ENCODE measurements at regions not wholly inside any gene's neighbourhood (a gene's known extent, or its start where the extent isn't known, plus 50 kb on each side); places are given as distances from the start of the nearest gene placed in this dataset.

DNA sequence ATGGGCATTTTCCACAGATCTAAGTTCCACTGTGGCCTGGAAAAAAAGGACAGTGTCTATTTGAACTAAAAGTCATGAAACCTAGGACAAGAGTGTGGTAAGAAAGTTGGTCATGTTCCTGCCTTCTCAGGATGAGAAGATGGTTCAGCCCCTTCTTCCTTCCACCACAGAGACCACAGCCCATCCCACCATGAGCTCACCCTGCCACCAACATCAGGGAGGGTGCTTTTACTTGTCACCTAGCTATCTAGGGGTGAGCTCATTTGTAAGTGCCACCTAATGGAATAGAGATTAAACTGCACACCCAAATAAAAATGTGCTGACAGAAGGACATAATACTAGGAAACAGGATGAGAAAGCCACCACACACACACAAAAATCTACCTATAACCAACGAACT lies 235.9 kb downstream of the SPIN4 start (continued):
- TF ChIP-seq, protein P1, sequence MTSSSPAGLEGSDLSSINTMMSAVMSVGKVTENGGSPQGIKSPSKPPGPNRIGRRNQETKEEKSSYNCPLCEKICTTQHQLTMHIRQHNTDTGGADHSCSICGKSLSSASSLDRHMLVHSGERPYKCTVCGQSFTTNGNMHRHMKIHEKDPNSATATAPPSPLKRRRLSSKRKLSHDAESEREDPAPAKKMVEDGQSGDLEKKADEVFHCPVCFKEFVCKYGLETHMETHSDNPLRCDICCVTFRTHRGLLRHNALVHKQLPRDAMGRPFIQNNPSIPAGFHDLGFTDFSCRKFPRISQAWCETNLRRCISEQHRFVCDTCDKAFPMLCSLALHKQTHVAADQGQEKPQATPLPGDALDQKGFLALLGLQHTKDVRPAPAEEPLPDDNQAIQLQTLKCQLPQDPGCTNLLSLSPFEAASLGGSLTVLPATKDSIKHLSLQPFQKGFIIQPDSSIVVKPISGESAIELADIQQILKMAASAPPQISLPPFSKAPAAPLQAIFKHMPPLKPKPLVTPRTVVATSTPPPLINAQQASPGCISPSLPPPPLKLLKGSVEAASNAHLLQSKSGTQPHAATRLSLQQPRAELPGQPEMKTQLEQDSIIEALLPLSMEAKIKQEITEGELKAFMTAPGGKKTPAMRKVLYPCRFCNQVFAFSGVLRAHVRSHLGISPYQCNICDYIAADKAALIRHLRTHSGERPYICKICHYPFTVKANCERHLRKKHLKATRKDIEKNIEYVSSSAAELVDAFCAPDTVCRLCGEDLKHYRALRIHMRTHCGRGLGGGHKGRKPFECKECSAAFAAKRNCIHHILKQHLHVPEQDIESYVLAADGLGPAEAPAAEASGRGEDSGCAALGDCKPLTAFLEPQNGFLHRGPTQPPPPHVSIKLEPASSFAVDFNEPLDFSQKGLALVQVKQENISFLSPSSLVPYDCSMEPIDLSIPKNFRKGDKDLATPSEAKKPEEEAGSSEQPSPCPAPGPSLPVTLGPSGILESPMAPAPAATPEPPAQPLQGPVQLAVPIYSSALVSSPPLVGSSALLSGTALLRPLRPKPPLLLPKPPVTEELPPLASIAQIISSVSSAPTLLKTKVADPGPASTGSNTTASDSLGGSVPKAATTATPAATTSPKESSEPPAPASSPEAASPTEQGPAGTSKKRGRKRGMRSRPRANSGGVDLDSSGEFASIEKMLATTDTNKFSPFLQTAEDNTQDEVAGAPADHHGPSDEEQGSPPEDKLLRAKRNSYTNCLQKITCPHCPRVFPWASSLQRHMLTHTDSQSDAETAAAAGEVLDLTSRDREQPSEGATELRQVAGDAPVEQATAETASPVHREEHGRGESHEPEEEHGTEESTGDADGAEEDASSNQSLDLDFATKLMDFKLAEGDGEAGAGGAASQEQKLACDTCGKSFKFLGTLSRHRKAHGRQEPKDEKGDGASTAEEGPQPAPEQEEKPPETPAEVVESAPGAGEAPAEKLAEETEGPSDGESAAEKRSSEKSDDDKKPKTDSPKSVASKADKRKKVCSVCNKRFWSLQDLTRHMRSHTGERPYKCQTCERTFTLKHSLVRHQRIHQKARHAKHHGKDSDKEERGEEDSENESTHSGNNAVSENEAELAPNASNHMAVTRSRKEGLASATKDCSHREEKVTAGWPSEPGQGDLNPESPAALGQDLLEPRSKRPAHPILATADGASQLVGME (CRISPR knock-in tag; IDR thresholded peaks at IDR 0.05), result no peak
- TF ChIP-seq TBL1XR1 (IDR thresholded peaks at IDR 0.05; ENCODE audit: low read length in 2 of 2), result no peak

DNA sequence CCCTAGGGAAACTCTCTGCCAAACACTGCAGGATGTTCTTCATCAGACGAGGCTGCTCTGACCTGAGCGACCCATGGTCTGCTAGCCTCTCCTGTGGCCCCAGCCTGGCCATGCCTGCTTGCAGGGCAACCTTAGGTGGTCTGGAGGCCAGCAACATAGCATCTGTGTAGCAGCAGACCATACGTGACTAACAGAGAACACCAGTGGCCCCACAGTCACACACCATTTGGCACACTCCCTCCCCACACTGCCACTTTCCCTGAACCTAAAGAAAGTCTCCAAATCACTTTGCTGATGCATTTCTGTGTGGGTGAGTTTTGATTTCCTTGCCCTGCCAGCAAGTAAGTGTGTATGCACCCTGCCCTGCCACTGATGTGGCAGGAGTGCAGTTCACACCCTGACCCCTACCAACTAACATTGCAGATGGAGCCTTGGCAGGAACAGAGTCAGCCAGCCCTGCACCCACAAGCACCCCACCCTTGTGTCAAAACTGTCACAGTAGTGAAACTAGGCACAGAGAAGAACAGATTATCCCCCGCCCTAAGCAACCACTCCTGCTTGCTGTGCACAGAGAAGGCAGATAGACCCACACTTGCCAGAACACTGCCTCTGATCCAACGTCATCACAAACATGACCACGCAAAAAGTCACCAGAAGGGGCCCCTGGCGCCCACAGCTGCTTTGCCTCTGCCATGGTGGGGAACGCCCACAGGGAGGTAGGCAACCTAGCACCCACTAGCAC lies 249.1 kb downstream of the SPIN4 start:
- H3K27me3 ChIP-seq (ENCODE audit: control insufficient read depth in 2 of 2, insufficient read depth in 2 of 2, low read length in 2 of 2), result no peaks in the 10 kb centered on the region
- H3K4me1 ChIP-seq (replicated peaks in 1 of 2; ENCODE audit: control insufficient read depth in 2 of 2, insufficient read depth in 2 of 2, low read length in 2 of 2), result no peaks in the 10 kb centered on the region
- in situ Hi-C loops (cut with MboI) (no loop called here), intact Hi-C loops (cut with micrococcal nuclease) (no loop called here)
- no peak overlapping the region for H3K4me2 ChIP-seq (ENCODE audit: insufficient read depth, low read length)
- H3K79me2 ChIP-seq (ENCODE audit: control insufficient read depth, insufficient read depth, low read length), result no peaks in the 10 kb centered on the region
- H4K20me1 ChIP-seq (replicated peaks; ENCODE audit: control insufficient read depth, insufficient read depth, low read length), result no peaks in the 10 kb centered on the region
- no peaks in the 10 kb centered on the region for H3K9me1 ChIP-seq (ENCODE audit: control insufficient read depth, insufficient read depth, low read length)
- H3K9ac ChIP-seq (ENCODE audit: insufficient read depth in 1 of 2, low read depth in 2 of 2, low read length in 2 of 2), result no peak overlapping the region
- BruUV-seq (replicated peaks), result no TSS peak
- FAIRE-seq (no peak), ATAC-seq (no peak), DNase-seq (ENCODE audit: extremely low read depth in 1 of 4, low spot score in 3 of 4) (no peak)
- H2AFZ ChIP-seq (ENCODE audit: low read depth, low read length), result no peak overlapping the region
- POLR2A ChIA-PET, result no interaction called here
- H3K27ac ChIP-seq (ENCODE audit: extremely low read depth, low read depth, low read length), result no peak overlapping the region
- 0% methylated on average over 8 of the region's 8 CpGs for WGBS (ENCODE audit: insufficient coverage, low coverage, missing lambda C conversion rate)
- CTCF ChIA-PET (ENCODE audit: low intra/inter-chr PET ratio), result no interaction called here
- TF ChIP-seq MTF1 (CRISPR knock-in tag; IDR thresholded peaks at IDR 0.05; ENCODE audit: borderline replicate concordance) (no peak), SMARCB1 (IDR thresholded peaks at IDR 0.05; ENCODE audit: insufficient read length, low read depth) (no peak), BRF1 (IDR thresholded peaks at IDR 0.05; ENCODE audit: borderline replicate concordance, extremely low read depth, insufficient read length) (no peak), GABPB2 (CRISPR knock-in tag; conservative IDR thresholded peaks at IDR 0.05) (no peak), MIER1 (IDR thresholded peaks at IDR 0.05; ENCODE audit: low read depth) (no peak), CCNT2 (IDR thresholded peaks at IDR 0.05; ENCODE audit: borderline replicate concordance, extremely low read depth, insufficient read length, low read depth, low read length) (no peak)
- TF ChIP-seq, protein P2, sequence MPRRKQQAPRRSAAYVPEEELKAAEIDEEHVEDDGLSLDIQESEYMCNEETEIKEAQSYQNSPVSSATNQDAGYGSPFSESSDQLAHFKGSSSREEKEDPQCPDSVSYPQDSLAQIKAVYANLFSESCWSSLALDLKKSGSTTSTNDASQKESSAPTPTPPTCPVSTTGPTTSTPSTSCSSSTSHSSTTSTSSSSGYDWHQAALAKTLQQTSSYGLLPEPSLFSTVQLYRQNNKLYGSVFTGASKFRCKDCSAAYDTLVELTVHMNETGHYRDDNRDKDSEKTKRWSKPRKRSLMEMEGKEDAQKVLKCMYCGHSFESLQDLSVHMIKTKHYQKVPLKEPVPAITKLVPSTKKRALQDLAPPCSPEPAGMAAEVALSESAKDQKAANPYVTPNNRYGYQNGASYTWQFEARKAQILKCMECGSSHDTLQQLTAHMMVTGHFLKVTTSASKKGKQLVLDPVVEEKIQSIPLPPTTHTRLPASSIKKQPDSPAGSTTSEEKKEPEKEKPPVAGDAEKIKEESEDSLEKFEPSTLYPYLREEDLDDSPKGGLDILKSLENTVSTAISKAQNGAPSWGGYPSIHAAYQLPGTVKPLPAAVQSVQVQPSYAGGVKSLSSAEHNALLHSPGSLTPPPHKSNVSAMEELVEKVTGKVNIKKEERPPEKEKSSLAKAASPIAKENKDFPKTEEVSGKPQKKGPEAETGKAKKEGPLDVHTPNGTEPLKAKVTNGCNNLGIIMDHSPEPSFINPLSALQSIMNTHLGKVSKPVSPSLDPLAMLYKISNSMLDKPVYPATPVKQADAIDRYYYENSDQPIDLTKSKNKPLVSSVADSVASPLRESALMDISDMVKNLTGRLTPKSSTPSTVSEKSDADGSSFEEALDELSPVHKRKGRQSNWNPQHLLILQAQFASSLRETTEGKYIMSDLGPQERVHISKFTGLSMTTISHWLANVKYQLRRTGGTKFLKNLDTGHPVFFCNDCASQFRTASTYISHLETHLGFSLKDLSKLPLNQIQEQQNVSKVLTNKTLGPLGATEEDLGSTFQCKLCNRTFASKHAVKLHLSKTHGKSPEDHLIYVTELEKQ (CRISPR knock-in tag; IDR thresholded peaks at IDR 0.05), result no peak
- no peak overlapping the region for H3K4me3 ChIP-seq
- H3K36me3 ChIP-seq (ENCODE audit: control insufficient read depth, insufficient read depth, low read length), result no peaks in the 10 kb centered on the region
- no peaks in the 10 kb centered on the region for H3K9me3 ChIP-seq (replicated peaks; ENCODE audit: control insufficient read depth, insufficient read depth, low read depth, low read length)

Data from K562 (cell line).